ENCODE measurements at regions not wholly inside any gene's neighbourhood (a gene's known extent, or its start where the extent isn't known, plus 50 kb on each side); places are given as distances from the start of the nearest gene placed in this dataset.

GRCh38 chr5:60470881-60471280, 229.1 kb downstream of the DEPDC1B start:
- H3K4me3 Mint-ChIP-seq (ENCODE audit: unreplicated experiment) = no peak overlapping the region
- H3K36me3 Mint-ChIP-seq (ENCODE audit: insufficient read depth, unreplicated experiment) = no peaks in the 10 kb centered on the region
- DNase-seq = no peak
- Histone ChIP-seq H3K4me3 (ENCODE audit: low read depth, low read length) (no peak overlapping the region), H3K27me3 (replicated peaks; ENCODE audit: control insufficient read depth, insufficient read depth, low read length) (no peaks in the 10 kb centered on the region), H3K36me3 (ENCODE audit: control insufficient read depth, insufficient read depth, low read length) (no peaks in the 10 kb centered on the region), H3K4me1 (peaks cover 5% of the 10 kb centered on the region; the same call in 1 of the 2 replicates), H3K9me3 (no peaks in the 10 kb centered on the region)
- H3K27ac Mint-ChIP-seq (ENCODE audit: unreplicated experiment) = no peak overlapping the region
- peaks cover 7% of the 10 kb centered on the region for H3K9me3 Mint-ChIP-seq (ENCODE audit: unreplicated experiment)
- POLR2A ChIA-PET = no interaction called here
- peaks cover 5% of the 10 kb centered on the region for H3K27me3 Mint-ChIP-seq (ENCODE audit: insufficient read depth, unreplicated experiment)
- no peaks in the 10 kb centered on the region for H3K4me1 Mint-ChIP-seq (ENCODE audit: low read depth, unreplicated experiment)
- no TSS peak for BruUV-seq (replicated peaks)
- CTCF ChIA-PET = no interaction called here
- intact Hi-C loops (cut with micrococcal nuclease; ENCODE audit: unreplicated experiment) = no loop called here
- TF ChIP-seq CTCF (IDR thresholded peaks at IDR 0.05; ENCODE audit: insufficient read depth in 1 of 2, low read depth in 1 of 2, low read length in 1 of 2, severe bottlenecking in 1 of 2, unreplicated experiment in 1 of 2) = no peak

- no peak for DNase-seq
- Mint-ChIP-seq H3K4me3 (ENCODE audit: unreplicated experiment) (no peak overlapping the region), H3K27ac (ENCODE audit: unreplicated experiment) (no peak overlapping the region), H3K36me3 (ENCODE audit: insufficient read depth, unreplicated experiment) (no peaks in the 10 kb centered on the region), H3K27me3 (ENCODE audit: insufficient read depth, unreplicated experiment) (peaks cover 2% of the 10 kb centered on the region), H3K9me3 (ENCODE audit: unreplicated experiment) (peaks cover 7% of the 10 kb centered on the region), H3K4me1 (ENCODE audit: low read depth, unreplicated experiment) (no peaks in the 10 kb centered on the region)
- no peaks in the 10 kb centered on the region for H3K9me3 ChIP-seq
- CTCF ChIA-PET = no interaction called here
- POLR2A ChIA-PET = no interaction called here
- no peak overlapping the region for H3K4me3 ChIP-seq (ENCODE audit: low read depth, low read length)
- BruUV-seq (replicated peaks) = no TSS peak
- TF ChIP-seq CTCF (IDR thresholded peaks at IDR 0.05; ENCODE audit: insufficient read depth in 1 of 2, low read depth in 1 of 2, low read length in 1 of 2, severe bottlenecking in 1 of 2, unreplicated experiment in 1 of 2) = no peak
- no peaks in the 10 kb centered on the region for H3K27me3 ChIP-seq (replicated peaks; ENCODE audit: control insufficient read depth, insufficient read depth, low read length)
- peaks cover 5% of the 10 kb centered on the region; the same call in 1 of the 2 replicates for H3K4me1 ChIP-seq
- intact Hi-C loops (cut with micrococcal nuclease; ENCODE audit: unreplicated experiment) = no loop called here
- H3K36me3 ChIP-seq (ENCODE audit: control insufficient read depth, insufficient read depth, low read length) = no peaks in the 10 kb centered on the region
Observed at GRCh38 chr5:60469286-60469685, 230.7 kb downstream of the DEPDC1B start.

GRCh38 chr5:60463179-60463868, 236.6 kb downstream of the DEPDC1B start:
- Histone ChIP-seq H3K36me3 (ENCODE audit: control insufficient read depth, insufficient read depth, low read length) (no peaks in the 10 kb centered on the region), H3K4me3 (ENCODE audit: low read depth, low read length) (no peak overlapping the region), H3K4me1 (peaks cover 16% of the 10 kb centered on the region), H3K9me3 (no peaks in the 10 kb centered on the region), H3K27me3 (replicated peaks; ENCODE audit: control insufficient read depth, insufficient read depth, low read length) (no peaks in the 10 kb centered on the region)
- Mint-ChIP-seq H3K27ac (ENCODE audit: unreplicated experiment) (peak overlapping the region; percentile 23), H3K4me3 (ENCODE audit: unreplicated experiment) (peak overlapping the region; percentile 9), H3K9me3 (ENCODE audit: unreplicated experiment) (peaks cover under 1% of the 10 kb centered on the region), H3K36me3 (ENCODE audit: insufficient read depth, unreplicated experiment) (no peaks in the 10 kb centered on the region), H3K4me1 (ENCODE audit: low read depth, unreplicated experiment) (peaks cover 13% of the 10 kb centered on the region), H3K27me3 (ENCODE audit: insufficient read depth, unreplicated experiment) (no peaks in the 10 kb centered on the region)
- intact Hi-C loops (cut with micrococcal nuclease; ENCODE audit: unreplicated experiment) = loop anchor here (1.0 kb wide), 1 partner anchor 16 kb away; no protein-coding TSS in a partner anchor
- BruUV-seq (replicated peaks) = no TSS peak
- ChIA-PET POLR2A (no interaction called here), CTCF (no interaction called here)
- no peak for TF ChIP-seq CTCF (IDR thresholded peaks at IDR 0.05; ENCODE audit: insufficient read depth in 1 of 2, low read depth in 1 of 2, low read length in 1 of 2, severe bottlenecking in 1 of 2, unreplicated experiment in 1 of 2)
- peak; percentile 45 to 70 for DNase-seq
